OCI-LY1 (cell line): ENCODE measurements at regions not wholly inside any gene's neighbourhood (a gene's known extent, or its start where the extent isn't known, plus 50 kb on each side); places are given as distances from the start of the nearest gene placed in this dataset.

Experiments
- CTCF ChIP-seq: fragments of 200-600 bp; sonication (generic), shearing (Covaris generic); IDR thresholded peaks from 2 replicates; pipeline ENCODE4 v1.5.1; 2017; ENCODE audit warnings: mild to moderate bottlenecking, antibody characterized with exemption, low read length, moderate library complexity, mixed read lengths
- EZH2 ChIP-seq: fragments of 200-600 bp; sonication (generic), shearing (Covaris generic); IDR thresholded peaks from 2 replicates; pipeline ENCODE4 v1.8.0; 2017; ENCODE audit warnings: borderline replicate concordance, mixed run types, mild to moderate bottlenecking, antibody characterized with exemption, low read length, moderate library complexity, mixed read lengths

DNA sequence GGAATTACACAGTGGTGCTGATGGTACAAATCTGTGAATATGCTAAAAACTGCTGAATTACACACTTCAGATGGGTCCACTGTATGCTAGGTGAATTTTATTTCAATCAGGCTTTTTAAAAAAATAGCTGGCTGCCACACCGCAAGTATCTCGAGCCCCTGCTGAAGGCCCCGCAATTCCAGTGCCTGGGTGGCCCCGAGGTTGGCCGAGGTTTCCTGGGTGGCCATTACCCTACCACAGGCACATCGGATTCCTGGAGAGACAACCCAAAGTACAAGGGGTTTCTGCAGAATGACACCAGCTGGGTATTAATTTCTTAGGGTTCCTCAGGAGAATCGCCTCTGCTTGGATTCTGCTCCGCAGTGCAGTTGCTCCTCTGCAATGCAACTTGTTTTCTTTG, 127.8 kb downstream of the C16orf95 start:
- TF ChIP-seq EZH2 (no peak), CTCF (no peak)
